GM12875 (cell line): ENCODE measurements at regions not wholly inside any gene's neighbourhood (a gene's known extent, or its start where the extent isn't known, plus 50 kb on each side); places are given as distances from the start of the nearest gene placed in this dataset.

Source experiments
- H3K4me3 ChIP-seq: one replicate; pipeline ENCODE4 v1.5.1; 2011; ENCODE audit warnings: low read depth, low read length, control low read depth
- CTCF ChIP-seq: IDR thresholded peaks from 2 replicates; pipeline ENCODE4 v1.5.1; 2011; ENCODE audit warnings: low read depth, mild to moderate bottlenecking, control low read depth, inconsistent platforms, low read length, moderate library complexity, borderline replicate concordance; ENCODE audit not compliant: insufficient read depth

GRCh38 chr15:62899090-62899493 lies 143.5 kb upstream of the TPM1 start:
- TF ChIP-seq CTCF, result no peak
- no peak overlapping the region for H3K4me3 ChIP-seq

GRCh38 chr15:62900071-62900802 lies 142.3 kb upstream of the TPM1 start:
- TF ChIP-seq CTCF, result no peak
- H3K4me3 ChIP-seq, result no peak overlapping the region

GRCh38 chr15:62901087-62901486 lies 141.5 kb upstream of the TPM1 start:
- H3K4me3 ChIP-seq, result no peak overlapping the region
- no peak for TF ChIP-seq CTCF

GRCh38 chr15:62901909-62902546 lies 140.5 kb upstream of the TPM1 start:
- TF ChIP-seq CTCF, result no peak

GRCh38 chr15:62902821-62903220 lies 139.7 kb upstream of the TPM1 start:
- TF ChIP-seq CTCF, result no peak
- no peak overlapping the region for H3K4me3 ChIP-seq

More at GRCh38 chr15:62901909-62902546, 140.5 kb upstream of the TPM1 start:
- H3K4me3 ChIP-seq, result no peak overlapping the region

GRCh38 chr15:62903437-62903836 lies 139.1 kb upstream of the TPM1 start:
- H3K4me3 ChIP-seq, result no peak overlapping the region
- no peak for TF ChIP-seq CTCF
